GM10266 (cell line): ENCODE measurements at regions not wholly inside any gene's neighbourhood (a gene's known extent, or its start where the extent isn't known, plus 50 kb on each side); places are given as distances from the start of the nearest gene placed in this dataset.
"Not testable (repeated sequence)": the region's sequence is repeated elsewhere in the genome, so short reads cannot be mapped to it uniquely, and the experiment has no call there.

Source experiments
- DNase-seq: peaks from one replicate; pipeline ENCODE4 v3.0.0; 2012; ENCODE audit errors: extremely low spot score
- CTCF ChIP-seq: IDR thresholded peaks from 2 replicates; pipeline ENCODE4 v1.5.1; 2012; ENCODE audit warnings: mild to moderate bottlenecking, low read depth; ENCODE audit not compliant: control insufficient read depth, insufficient read depth; ENCODE audit errors: missing control alignments

GRCh38 chr7:115211171-115211570 is 289.3 kb downstream of the MDFIC start:
- no peak for TF ChIP-seq CTCF
- DNase-seq: no peak

GRCh38 chr7:115210552-115210951 is 288.7 kb downstream of the MDFIC start:
- no peak for DNase-seq
- TF ChIP-seq CTCF: no peak

GRCh38 chr7:115208710-115209560 is 287.0 kb downstream of the MDFIC start:
- no peak for TF ChIP-seq CTCF

GRCh38 chr7:115206374-115206773 is 284.5 kb downstream of the MDFIC start:
- DNase-seq: not testable (repeated sequence)

More at GRCh38 chr7:115208710-115209560, 287.0 kb downstream of the MDFIC start:
- DNase-seq: no peak

- no peak for TF ChIP-seq CTCF
- no peak for DNase-seq
Measured at GRCh38 chr7:115198143-115198542, 276.2 kb downstream of the MDFIC start.

- TF ChIP-seq CTCF: no peak
- DNase-seq: no peak
Measured at GRCh38 chr7:115195208-115195607, 273.3 kb downstream of the MDFIC start.

GRCh38 chr7:115191526-115191925 is 269.6 kb downstream of the MDFIC start:
- DNase-seq: no peak
- no peak for TF ChIP-seq CTCF
